H1 (cell line): ENCODE measurements at regions not wholly inside any gene's neighbourhood (a gene's known extent, or its start where the extent isn't known, plus 50 kb on each side); places are given as distances from the start of the nearest gene placed in this dataset.

Experiments
- CTCF ChIA-PET: fragments of 300-600 bp; sonication (Branson Sonifier 250); formaldehyde crosslinking; loops from one replicate; lab custom pipeline; 2021; ENCODE audit not compliant: partially characterized antibody; lab: Charles Lee
- POLR2A ChIA-PET: fragments of 300-600 bp; sonication (Branson Sonifier 250); formaldehyde crosslinking; loops from one replicate; lab custom pipeline; 2021; ENCODE audit warnings: inconsistent platforms; ENCODE audit not compliant: partially characterized antibody; lab: Charles Lee
- DNase-seq, 2 experiments: peaks; one replicate each; pipeline versions ENCODE4 v3.0.0 to v3.0.0-alpha.2; 2010 to 2022; ENCODE audit warnings: low spot score in 2 of 2, low read depth in 1 of 2, mixed read lengths in 1 of 2
- FAIRE-seq: peaks from 2 replicates; lab custom pipeline; 2011; peaks lifted over from hg19 to GRCh38; lab: Jason Lieb, UNC
- H2AFZ ChIP-seq: 2 replicates; pipeline ENCODE4 v1.8.1; 2012; ENCODE audit warnings: low read length, inconsistent platforms
- H2AK5ac ChIP-seq: 2 replicates; pipeline ENCODE4 v1.6.1; 2013; ENCODE audit warnings: low read depth, low read length
- H2BK120ac ChIP-seq: replicated peaks from 2 replicates; pipeline ENCODE3; 2013; ENCODE audit warnings: low read depth, low read length, inconsistent platforms
- H2BK12ac ChIP-seq: 2 replicates; pipeline ENCODE4 v1.6.1; 2013; ENCODE audit warnings: low read depth, low read length
- H2BK15ac ChIP-seq: 2 replicates; pipeline ENCODE4 v1.6.1; 2013; ENCODE audit warnings: low read length
- H2BK20ac ChIP-seq: 2 replicates; pipeline ENCODE4 v1.6.1; 2013; ENCODE audit warnings: low read length
- H2BK5ac ChIP-seq: 2 replicates; pipeline ENCODE4 v1.6.1; 2013; ENCODE audit warnings: low read depth, low read length
- H3K14ac ChIP-seq: 2 replicates; pipeline ENCODE4 v1.6.1; 2013; ENCODE audit warnings: inconsistent platforms; ENCODE audit not compliant: insufficient read length
- H3K18ac ChIP-seq: 2 replicates; pipeline ENCODE4 v1.6.1; 2013; ENCODE audit warnings: low read length; ENCODE audit errors: extremely low read depth
- H3K23ac ChIP-seq: 2 replicates; pipeline ENCODE4 v1.6.1; 2013; ENCODE audit warnings: inconsistent platforms; ENCODE audit not compliant: insufficient read length
- H3K23me2 ChIP-seq: 2 replicates; pipeline ENCODE4 v1.6.1; 2013; ENCODE audit warnings: low read depth, low read length
- H3K27ac ChIP-seq: 2 replicates; pipeline ENCODE4 v1.6.1; 2011; ENCODE audit warnings: low read depth, low read length, inconsistent platforms
- H3K27me3 ChIP-seq, 4 experiments: replicated peaks in 1 of 4; 1 replicate in 1 of 4; 2 replicates in 3 of 4; pipeline versions ENCODE4 v1.6.1 to v1.8.1; 2011 to 2013; ENCODE audit warnings: low read length in 3 of 4, mild to moderate bottlenecking in 3 of 4, inconsistent platforms in 2 of 4, mixed read lengths in 2 of 4, moderate library complexity in 1 of 4; ENCODE audit not compliant: control insufficient read depth in 3 of 4, insufficient read depth in 3 of 4; ENCODE audit errors: extremely low read depth in 1 of 4
- H3K36me3 ChIP-seq, 4 experiments: 2 replicates each; pipeline versions ENCODE4 v1.6.1 to v1.8.1; 2011 to 2013; ENCODE audit warnings: mild to moderate bottlenecking in 4 of 4, low read length in 3 of 4, moderate library complexity in 2 of 4, control low read depth in 1 of 4, inconsistent platforms in 1 of 4; ENCODE audit not compliant: insufficient read depth in 4 of 4, control insufficient read depth in 2 of 4
- H3K4ac ChIP-seq: replicated peaks from 2 replicates; pipeline ENCODE3; 2013; ENCODE audit warnings: low read length, low read depth, mixed read lengths, inconsistent platforms; ENCODE audit not compliant: insufficient read length
- H3K4me1 ChIP-seq, 4 experiments: replicated peaks in 1 of 4; 1 replicate in 1 of 4; 2 replicates in 3 of 4; pipeline versions ENCODE4 v1.6.1 to v1.8.1; 2011 to 2013; ENCODE audit warnings: low read length in 3 of 4, inconsistent platforms in 2 of 4, mixed read lengths in 1 of 4; ENCODE audit not compliant: insufficient read depth in 4 of 4, control insufficient read depth in 3 of 4
- H3K4me2 ChIP-seq, 2 experiments: 2 replicates each; pipeline versions ENCODE4 v1.6.1 to v1.8.1; 2011 to 2013; ENCODE audit warnings: low read depth in 2 of 2, low read length in 2 of 2, control low read depth in 1 of 2, inconsistent platforms in 1 of 2, mild to moderate bottlenecking in 1 of 2; ENCODE audit not compliant: insufficient read depth in 1 of 2
- H3K4me3 ChIP-seq, 4 experiments: fragments of 200-600, 300-600 bp in 1 of 4; sonication (generic), shearing (Covaris generic), sonication (Bioruptor Twin) in 1 of 4; 2 replicates each; pipeline versions ENCODE4 v1.5.1 to v1.8.1; 2011 to 2016; ENCODE audit warnings: low read length in 4 of 4, low read depth in 3 of 4, control low read depth in 2 of 4, inconsistent platforms in 2 of 4, mild to moderate bottlenecking in 2 of 4, mixed read lengths in 1 of 4, moderate library complexity in 1 of 4; ENCODE audit not compliant: insufficient read depth in 2 of 4; ENCODE audit errors: extremely low read depth in 1 of 4
- H3K56ac ChIP-seq: replicated peaks from 2 replicates; pipeline ENCODE3; 2013; ENCODE audit warnings: low read depth, mild to moderate bottlenecking, mixed read lengths, low read length, inconsistent platforms; ENCODE audit not compliant: insufficient read length
- H3K79me1 ChIP-seq: 2 replicates; pipeline ENCODE4 v1.6.1; 2013; ENCODE audit warnings: low read depth, low read length, control low read depth
- H3K79me2 ChIP-seq, 2 experiments: 2 replicates each; pipeline versions ENCODE4 v1.6.1 to v1.8.1; 2012 to 2013; ENCODE audit warnings: low read length in 2 of 2, mild to moderate bottlenecking in 2 of 2, inconsistent platforms in 1 of 2; ENCODE audit not compliant: insufficient read depth in 2 of 2, control insufficient read depth in 1 of 2
- H3K9ac ChIP-seq, 4 experiments: replicated peaks in 1 of 4; 1 replicate in 1 of 4; 2 replicates in 3 of 4; pipeline versions ENCODE4 v1.6.1 to v1.8.1; 2011 to 2013; ENCODE audit warnings: low read depth in 3 of 4, low read length in 3 of 4, control low read depth in 2 of 4, mild to moderate bottlenecking in 2 of 4, moderate library complexity in 2 of 4, inconsistent platforms in 1 of 4; ENCODE audit errors: extremely low read depth in 1 of 4
- H3K9me3 ChIP-seq, 2 experiments: 2 replicates each; pipeline versions ENCODE4 v1.6.1 to v1.8.1; 2012 to 2013; ENCODE audit warnings: mild to moderate bottlenecking in 2 of 2, moderate library complexity in 2 of 2, control low read depth in 1 of 2, inconsistent platforms in 1 of 2, low read depth in 1 of 2, low read length in 1 of 2, mixed read lengths in 1 of 2; ENCODE audit not compliant: insufficient read depth in 2 of 2
- H4K20me1 ChIP-seq, 2 experiments: replicated peaks in 1 of 2; 2 replicates each; pipeline versions ENCODE3 to v1.8.1; 2011 to 2013; ENCODE audit warnings: inconsistent platforms in 2 of 2, low read length in 2 of 2, mild to moderate bottlenecking in 1 of 2; ENCODE audit not compliant: insufficient read depth in 2 of 2, control insufficient read depth in 1 of 2
- H4K5ac ChIP-seq: 2 replicates; pipeline ENCODE4 v1.6.1; 2013; ENCODE audit warnings: low read length, low read depth, mixed read lengths, inconsistent platforms; ENCODE audit not compliant: insufficient read length
- H4K8ac ChIP-seq: 2 replicates; pipeline ENCODE4 v1.8.0; 2013; ENCODE audit warnings: mild to moderate bottlenecking, moderate library complexity, low read length, inconsistent platforms; ENCODE audit not compliant: insufficient read depth; ENCODE audit errors: extremely low read depth
- H4K91ac ChIP-seq: replicated peaks from 2 replicates; pipeline ENCODE3; 2013; ENCODE audit warnings: low read length, mixed read lengths, inconsistent platforms; ENCODE audit not compliant: insufficient read length
- BACH1 ChIP-seq: IDR thresholded peaks from 2 replicates; pipeline ENCODE4 v1.6.1; 2012; ENCODE audit warnings: low read length, improper control_type of control experiment
- BCL11A ChIP-seq, 2 experiments: IDR thresholded peaks; one replicate each; pipeline ENCODE4 v1.6.1; 2011; ENCODE audit warnings: low read depth in 2 of 2, low read length in 2 of 2, mild to moderate bottlenecking in 2 of 2
- CEBPB ChIP-seq: IDR thresholded peaks from 2 replicates; pipeline ENCODE4 v1.6.1; 2012; ENCODE audit warnings: low read depth, low read length
- HDAC6 ChIP-seq: IDR thresholded peaks from one replicate; pipeline ENCODE4 v1.7.1; 2012; ENCODE audit warnings: low read depth, mild to moderate bottlenecking, inconsistent platforms, low read length, moderate library complexity
- JUN ChIP-seq: IDR thresholded peaks from 2 replicates; pipeline ENCODE4 v1.6.1; 2011; ENCODE audit warnings: low read depth, mild to moderate bottlenecking, improper control_type of control experiment, low read length
- KDM1A ChIP-seq: fragments of 200-600, 300-600 bp; sonication (generic); IDR thresholded peaks from 2 replicates; pipeline ENCODE4 v1.7.1; 2016; ENCODE audit warnings: mild to moderate bottlenecking, low read length, borderline replicate concordance
- MAFK ChIP-seq: IDR thresholded peaks from 2 replicates; pipeline ENCODE4 v1.6.1; 2012; ENCODE audit warnings: low read depth, mild to moderate bottlenecking, improper control_type of control experiment, low read length
- POLR2A ChIP-seq, 2 experiments: IDR thresholded peaks; 1 replicate in 1 of 2; 2 replicates in 1 of 2; pipeline ENCODE4 v1.6.1; 2011; ENCODE audit warnings: low read depth in 2 of 2, low read length in 2 of 2, mild to moderate bottlenecking in 2 of 2; ENCODE audit errors: control extremely low read depth in 1 of 2
- TAF1 ChIP-seq: IDR thresholded peaks from 2 replicates; pipeline ENCODE4 v1.6.1; 2011; ENCODE audit warnings: mild to moderate bottlenecking, low read depth, low read length
- TEAD4 ChIP-seq: IDR thresholded peaks from 2 replicates; pipeline ENCODE4 v1.6.1; 2012; ENCODE audit warnings: low read depth, low read length, inconsistent platforms, mixed read lengths
- WGBS, 2 experiments: shearing (Covaris generic) in 1 of 2; methylation state at CpG; one replicate each; pipeline versions ENCODE4 v1.1.6 to v1.1.7; 2013 to 2015; ENCODE audit warnings: low lambda C conversion rate in 2 of 2, mixed read lengths in 2 of 2, inconsistent platforms in 1 of 2, low coverage in 1 of 2, missing lambda C conversion rate in 1 of 2; ENCODE audit not compliant: insufficient replicate concordance in 2 of 2, insufficient coverage in 1 of 2, insufficient read length in 1 of 2; ENCODE audit errors: extremely low coverage in 1 of 2, missing lambda C conversion rate in 1 of 2; 5-methylcytosine and 5-hydroxymethylcytosine counted together

DNA sequence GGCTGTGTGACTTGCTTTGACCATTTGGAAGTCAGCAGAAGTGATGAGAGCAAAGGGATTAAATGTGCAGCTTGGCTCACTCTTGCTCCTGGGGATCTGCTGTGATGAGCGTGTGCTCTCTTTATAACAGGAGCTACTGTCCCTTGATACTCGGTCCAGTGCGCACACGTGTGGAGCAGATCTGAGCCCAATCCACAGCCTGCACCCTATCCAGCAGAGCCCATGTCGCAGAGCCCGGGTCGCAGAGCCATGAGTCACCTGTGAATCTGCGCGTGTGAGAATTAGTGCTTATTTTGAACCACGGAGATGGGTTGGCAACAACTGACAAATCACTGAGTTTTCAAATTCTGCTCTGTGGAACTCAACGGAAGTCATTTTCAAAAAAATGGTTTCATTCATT, 291.0 kb upstream of the SULF2 start:
- H3K56ac ChIP-seq: no peak overlapping the region
- no peak overlapping the region for H2BK20ac ChIP-seq
- H3K9ac ChIP-seq: no peak overlapping the region; a peak in 1 of 7 replicates
- no peaks in the 10 kb centered on the region for H3K36me3 ChIP-seq
- H2AK5ac ChIP-seq: no peak overlapping the region
- no peak for DNase-seq
- no peak for FAIRE-seq
- ChIA-PET POLR2A (no interaction called here), CTCF (interaction anchor here (1.0 kb wide), 1 partner anchor 22 kb away, joined by 3 read pairs; no protein-coding TSS in a partner anchor)
- no peaks in the 10 kb centered on the region for H3K79me1 ChIP-seq
- no peak overlapping the region for H2BK15ac ChIP-seq
- H3K9me3 ChIP-seq: no peaks in the 10 kb centered on the region
- H3K4ac ChIP-seq: no peak overlapping the region
- no peak overlapping the region for H3K27ac ChIP-seq
- H3K79me2 ChIP-seq: no peaks in the 10 kb centered on the region
- no peak overlapping the region for H3K4me2 ChIP-seq
- no peaks in the 10 kb centered on the region for H3K23me2 ChIP-seq
- H4K8ac ChIP-seq: no peak overlapping the region
- no peak overlapping the region for H4K91ac ChIP-seq
- no peaks in the 10 kb centered on the region for H3K4me1 ChIP-seq
- H3K14ac ChIP-seq: no peak overlapping the region
- H3K18ac ChIP-seq: no peak overlapping the region
- H2AFZ ChIP-seq: no peak overlapping the region
- no peak overlapping the region for H2BK120ac ChIP-seq
- no peaks in the 10 kb centered on the region for H3K27me3 ChIP-seq
- 90% methylated on average over 11 of the region's 11 CpGs; no CpG with 5 or more reads in 1 of the 2 experiments for WGBS, 2 experiments
- no peak overlapping the region for H2BK12ac ChIP-seq
- TF ChIP-seq CEBPB: no peak
- TF ChIP-seq MAFK: no peak
- TF ChIP-seq HDAC6: no peak
- TF ChIP-seq KDM1A: no peak
- no peak for TF ChIP-seq BCL11A (IDR thresholded peaks at IDR 0.05; ENCODE audit: low read depth in 2 of 2, low read length in 2 of 2)
- no peak for TF ChIP-seq POLR2A (IDR thresholded peaks at IDR 0.05; ENCODE audit: control extremely low read depth in 1 of 2, low read depth in 2 of 2, low read length in 2 of 2)
- no peak for TF ChIP-seq BACH1
- no peak for TF ChIP-seq TEAD4
- no peak for TF ChIP-seq JUN
- TF ChIP-seq TAF1: no peak
- TF ChIP-seq, all 59 proteins: peak for 0
- H4K20me1 ChIP-seq: no peaks in the 10 kb centered on the region
- H4K5ac ChIP-seq: no peak overlapping the region
- H3K4me3 ChIP-seq: no peak overlapping the region
- no peak overlapping the region for H3K23ac ChIP-seq
- no peak overlapping the region for H2BK5ac ChIP-seq
